Neural cell (in vitro differentiated cells): ENCODE measurements at regions not wholly inside any gene's neighbourhood (a gene's known extent, or its start where the extent isn't known, plus 50 kb on each side); places are given as distances from the start of the nearest gene placed in this dataset.

Source experiments
- H2AFZ ChIP-seq: fragments of 200-600, 300-800 bp; sonication (generic), shearing (Covaris generic); 2 replicates; pipeline ENCODE4 v1.6.0; 2014; ENCODE audit warnings: low read depth, mild to moderate bottlenecking, antibody characterized with exemption, low read length, moderate library complexity
- H3F3A ChIP-seq: fragments of 200-600 bp; shearing (Covaris generic); 2 replicates; pipeline ENCODE4 v1.6.1; 2016; ENCODE audit warnings: mild to moderate bottlenecking, moderate library complexity, mixed read lengths, antibody characterized with exemption, low read length; ENCODE audit not compliant: insufficient read depth, poor library complexity, severe bottlenecking
- H3K27ac ChIP-seq: fragments of 200-600, 300-800 bp; sonication (generic), shearing (Covaris generic); 2 replicates; pipeline ENCODE4 v1.5.1; 2014; ENCODE audit warnings: mild to moderate bottlenecking, low read length, moderate library complexity
- H3K27me3 ChIP-seq: fragments of 300-800, 200-600 bp; sonication (generic), shearing (Covaris generic); 2 replicates; pipeline ENCODE4 v1.6.0; 2014; ENCODE audit warnings: mild to moderate bottlenecking, low read depth, low read length, moderate library complexity; ENCODE audit not compliant: insufficient read depth
- H3K36me3 ChIP-seq: fragments of 300-800, 200-600 bp; sonication (generic), shearing (Covaris generic); 2 replicates; pipeline ENCODE4 v1.5.1; 2014; ENCODE audit warnings: mild to moderate bottlenecking, antibody characterized with exemption, low read length, moderate library complexity; ENCODE audit not compliant: insufficient read depth
- H3K4me2 ChIP-seq: fragments of 300-800, 200-600 bp; sonication (generic), shearing (Covaris generic); 2 replicates; pipeline ENCODE4 v1.6.0; 2014; ENCODE audit warnings: mild to moderate bottlenecking, low read length
- H3K4me3 ChIP-seq: fragments of 300-800, 200-600 bp; sonication (generic), shearing (Covaris generic); 2 replicates; pipeline ENCODE4 v1.5.1; 2014; ENCODE audit warnings: mild to moderate bottlenecking, low read length, moderate library complexity
- H3K79me2 ChIP-seq: fragments of 200-600 bp; shearing (Covaris generic); replicated peaks from 2 replicates; pipeline ENCODE4 v1.6.0; 2014; ENCODE audit warnings: mild to moderate bottlenecking, low read length, moderate library complexity; ENCODE audit not compliant: insufficient read depth
- H3K9ac ChIP-seq: fragments of 300-800, 200-600 bp; sonication (generic), shearing (Covaris generic); 2 replicates; pipeline ENCODE4 v1.6.1; 2016; ENCODE audit warnings: mild to moderate bottlenecking, low read length, mixed read lengths
- H3K9me2 ChIP-seq: fragments of 200-600 bp; shearing (Covaris generic); 2 replicates; pipeline ENCODE4 v1.6.1; 2016; ENCODE audit warnings: mild to moderate bottlenecking, low read length, mixed read lengths; ENCODE audit not compliant: insufficient read depth
- H3K9me3 ChIP-seq: fragments of 200-600, 300-800 bp; sonication (generic), shearing (Covaris generic); 2 replicates; pipeline ENCODE4 v1.6.1; 2016; ENCODE audit warnings: mild to moderate bottlenecking, mixed run types, low read length, moderate library complexity, mixed read lengths
- H4K20me1 ChIP-seq: fragments of 200-600 bp; shearing (Covaris generic); 2 replicates; pipeline ENCODE4 v1.6.1; 2016; ENCODE audit warnings: mild to moderate bottlenecking, mixed run types; ENCODE audit not compliant: insufficient read depth
- CTCF ChIP-seq: fragments of 450-650 bp; IDR thresholded peaks from 2 replicates; pipeline ENCODE4 v1.5.1; 2014; ENCODE audit warnings: antibody characterized with exemption, mild to moderate bottlenecking, moderate library complexity; ENCODE audit not compliant: poor library complexity, severe bottlenecking
- EP300 ChIP-seq: fragments of 450-650 bp; conservative IDR thresholded peaks from 2 replicates; pipeline ENCODE4 v1.6.1; 2014; ENCODE audit warnings: antibody characterized with exemption, mild to moderate bottlenecking, moderate library complexity; ENCODE audit not compliant: poor library complexity, severe bottlenecking
- EZH2 ChIP-seq: fragments of 200-600, 300-800 bp; shearing (Covaris generic), sonication (generic); IDR thresholded peaks from 2 replicates; pipeline ENCODE4 v1.6.1; 2014; ENCODE audit warnings: antibody characterized with exemption, low read length, borderline replicate concordance, mild to moderate bottlenecking; ENCODE audit not compliant: insufficient read depth, poor library complexity, severe bottlenecking
- MXI1 ChIP-seq: fragments of 450-650 bp; conservative IDR thresholded peaks from 2 replicates; pipeline ENCODE4 v1.6.1; 2014; ENCODE audit warnings: antibody characterized with exemption, mild to moderate bottlenecking; ENCODE audit not compliant: poor library complexity, severe bottlenecking
- POLR2AphosphoS5 ChIP-seq: IDR thresholded peaks from 2 replicates; pipeline ENCODE4 v1.6.1; 2012
- RAD21 ChIP-seq: fragments of 450-650 bp; conservative IDR thresholded peaks from 2 replicates; pipeline ENCODE4 v1.6.1; 2014; ENCODE audit warnings: antibody characterized with exemption, mild to moderate bottlenecking, moderate library complexity
- REST ChIP-seq: IDR thresholded peaks from 2 replicates; pipeline ENCODE4 v1.6.1; 2012; ENCODE audit warnings: borderline replicate concordance
- SMC3 ChIP-seq: fragments of 450-650 bp; conservative IDR thresholded peaks from 2 replicates; pipeline ENCODE4 v1.6.1; 2014; ENCODE audit warnings: antibody characterized with exemption, mild to moderate bottlenecking, moderate library complexity; ENCODE audit not compliant: poor library complexity
- TAF1 ChIP-seq: IDR thresholded peaks from 2 replicates; pipeline ENCODE4 v1.6.1; 2012; ENCODE audit warnings: low read depth

DNA sequence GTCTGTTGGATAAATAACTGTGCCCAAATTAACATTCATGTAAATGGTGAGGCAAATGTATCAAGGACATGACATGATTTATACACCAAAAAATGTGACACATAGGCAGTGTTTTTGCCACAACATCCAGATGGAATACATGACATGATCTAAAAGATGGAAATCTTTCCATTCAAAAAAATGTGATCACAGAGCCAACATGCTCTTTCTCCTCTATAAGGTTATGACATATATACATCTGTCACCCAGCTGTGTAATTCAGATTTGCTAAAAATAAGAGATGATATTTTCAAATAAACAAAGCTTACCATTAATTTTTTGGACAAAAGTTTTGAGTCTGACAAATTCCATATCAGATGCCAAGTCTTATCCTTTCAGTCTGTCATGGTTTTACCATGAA, 95.5 kb upstream of the COL3A1 start:
- TF ChIP-seq MXI1 = no peak
- no peak for TF ChIP-seq EP300
- TF ChIP-seq EZH2 = no peak
- no peak for TF ChIP-seq TAF1
- TF ChIP-seq SMC3 = no peak
- TF ChIP-seq POLR2AphosphoS5 = no peak
- TF ChIP-seq CTCF = no peak
- TF ChIP-seq RAD21 = no peak
- TF ChIP-seq REST = no peak
- H2AFZ ChIP-seq = no peak overlapping the region
- no peak overlapping the region for H3K4me2 ChIP-seq

DNA sequence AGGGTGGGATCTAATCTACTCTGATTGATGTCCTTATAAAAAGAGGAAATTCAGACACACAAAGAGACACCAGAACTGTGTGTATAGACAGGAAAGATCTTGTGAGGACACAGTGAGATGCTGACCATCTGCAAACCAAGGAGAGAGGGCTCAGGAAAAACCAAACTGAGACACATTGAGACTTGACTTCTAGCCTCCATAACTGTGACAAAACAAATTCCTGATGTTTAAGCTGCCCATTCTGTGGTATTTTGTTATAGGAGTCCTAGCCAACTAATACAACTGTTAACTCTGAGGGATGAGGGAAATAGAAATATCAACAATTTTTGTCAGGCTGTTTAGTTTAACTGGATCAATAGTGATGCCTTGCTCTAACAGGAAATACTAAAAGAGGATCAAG, 93.4 kb upstream of the COL3A1 start:
- no peak for TF ChIP-seq CTCF
- no peak for TF ChIP-seq TAF1
- TF ChIP-seq REST = no peak
- no peak for TF ChIP-seq SMC3
- no peak for TF ChIP-seq POLR2AphosphoS5
- no peak for TF ChIP-seq EP300
- no peak for TF ChIP-seq MXI1
- TF ChIP-seq EZH2 = no peak
- no peak for TF ChIP-seq RAD21
- H3K79me2 ChIP-seq = no peaks in the 10 kb centered on the region

More for the DNA sequence above, 95.5 kb upstream of the COL3A1 start:
- H3K9ac ChIP-seq = no peak overlapping the region
- no peaks in the 10 kb centered on the region for H3K9me2 ChIP-seq
- H3K27me3 ChIP-seq = no peaks in the 10 kb centered on the region
- no peaks in the 10 kb centered on the region for H3K79me2 ChIP-seq
- H3K4me3 ChIP-seq = no peak overlapping the region
- no peaks in the 10 kb centered on the region for H3K9me3 ChIP-seq
- H3K27ac ChIP-seq = no peak overlapping the region
- H3K36me3 ChIP-seq = no peaks in the 10 kb centered on the region
- no peaks in the 10 kb centered on the region for H3F3A ChIP-seq
- no peaks in the 10 kb centered on the region for H4K20me1 ChIP-seq

More for the DNA sequence above, 93.4 kb upstream of the COL3A1 start:
- H3K9me2 ChIP-seq = no peaks in the 10 kb centered on the region
- no peak overlapping the region for H3K4me2 ChIP-seq
- no peak overlapping the region for H3K27ac ChIP-seq
- no peaks in the 10 kb centered on the region for H3K27me3 ChIP-seq
- H2AFZ ChIP-seq = no peak overlapping the region
- no peaks in the 10 kb centered on the region for H3K9me3 ChIP-seq
- no peak overlapping the region for H3K9ac ChIP-seq
- H3K36me3 ChIP-seq = no peaks in the 10 kb centered on the region
- no peaks in the 10 kb centered on the region for H3F3A ChIP-seq
- no peak overlapping the region for H3K4me3 ChIP-seq
- H4K20me1 ChIP-seq = no peaks in the 10 kb centered on the region
